Esophagus squamous epithelium (tissue), 5 donors: ENCODE measurements at regions not wholly inside any gene's neighbourhood (a gene's known extent, or its start where the extent isn't known, plus 50 kb on each side); places are given as distances from the start of the nearest gene placed in this dataset.

Source experiments
- DNase-seq: peaks from one replicate; lab custom pipeline; 2025; lab: John Stamatoyannopoulos, UW
- H3K27ac ChIP-seq, 4 donors: fragments of 200-600 bp; sonication (generic); one replicate each; pipeline ENCODE4 v1.5.1; 2016 to 2019; ENCODE audit warnings: mild to moderate bottlenecking in 1 of 4
- H3K27me3 ChIP-seq, 4 donors: fragments of 200-600 bp; sonication (generic); 1 replicate in 3 of 4; 2 replicates in 1 of 4; pipeline versions ENCODE4 v1.5.1 to v1.6.0; 2017 to 2021; ENCODE audit warnings: antibody characterized with exemption in 1 of 4
- H3K36me3 ChIP-seq, 3 donors: fragments of 200-600 bp; sonication (generic); one replicate each; pipeline ENCODE4 v1.5.1; 2016 to 2019
- H3K4me1 ChIP-seq, 3 donors: fragments of 200-600 bp; sonication (generic); one replicate each; pipeline ENCODE4 v1.5.1; 2017 to 2019
- H3K4me3 ChIP-seq, 4 donors: fragments of 200-600 bp; sonication (generic); 1 replicate in 3 of 4; 2 replicates in 1 of 4; pipeline ENCODE4 v1.5.1; 2016 to 2019; ENCODE audit warnings: mild to moderate bottlenecking in 2 of 4, moderate library complexity in 1 of 4
- H3K9me3 ChIP-seq, 3 donors: fragments of 200-600 bp; sonication (generic); one replicate each; pipeline ENCODE4 v1.5.1; 2016 to 2019
- POLR2A ChIP-seq, 4 donors: fragments of 450-650 bp; IDR thresholded peaks; one replicate each; pipeline ENCODE4 v1.6.1; 2017; ENCODE audit warnings: antibody characterized with exemption in 4 of 4, mild to moderate bottlenecking in 4 of 4, moderate library complexity in 3 of 4
- intact Hi-C: fragments of 100-400 bp; cut with DNase I; formaldehyde crosslinking; loops from one replicate; pipeline ENCODE4 v1.15.0; 2022
- small RNA-seq, 4 donors: library from RNA; depleted of rRNA; stranded (forward); fragments of <200 nt; gene quantifications; one replicate each; pipeline ENCODE3, GENCODE V24; 2016
- TF ChIP-seq, protein P1 (sequence below), 6 experiments: fragments of 450-650 bp in 4 of 6; fragments of 200-600 bp in 2 of 6; sonication (generic) in 2 of 6; IDR thresholded peaks; one replicate each; pipeline ENCODE4 v1.5.1; 2016 to 2019; ENCODE audit warnings: antibody characterized with exemption in 6 of 6, mild to moderate bottlenecking in 4 of 6, moderate library complexity in 4 of 6
- donor health status: DM: yes; HTN: yes; CAD: no.

DNA sequence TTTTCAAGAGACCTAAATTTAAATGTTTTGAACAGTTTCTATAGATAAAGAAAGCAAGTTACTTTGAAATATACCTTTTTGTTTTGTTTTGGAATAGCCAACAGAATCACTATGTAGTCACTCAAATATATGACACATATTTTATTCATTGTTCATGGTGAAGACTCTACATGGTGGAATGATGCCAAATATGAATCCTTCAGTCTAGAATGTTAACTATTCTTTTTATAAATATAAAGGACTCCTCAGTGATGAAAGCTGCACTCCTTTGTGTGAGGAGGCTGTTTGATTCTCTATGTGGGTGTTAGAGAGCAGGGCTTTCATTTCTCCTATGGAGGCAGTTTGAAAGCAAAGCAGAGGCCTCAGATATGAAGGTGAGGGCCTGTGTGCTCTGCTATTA is 396.4 kb upstream of the LRRTM1 start:
- intact Hi-C loops: no loop called here
- H3K4me3 ChIP-seq: no peak overlapping the region
- TF ChIP-seq, protein P1, sequence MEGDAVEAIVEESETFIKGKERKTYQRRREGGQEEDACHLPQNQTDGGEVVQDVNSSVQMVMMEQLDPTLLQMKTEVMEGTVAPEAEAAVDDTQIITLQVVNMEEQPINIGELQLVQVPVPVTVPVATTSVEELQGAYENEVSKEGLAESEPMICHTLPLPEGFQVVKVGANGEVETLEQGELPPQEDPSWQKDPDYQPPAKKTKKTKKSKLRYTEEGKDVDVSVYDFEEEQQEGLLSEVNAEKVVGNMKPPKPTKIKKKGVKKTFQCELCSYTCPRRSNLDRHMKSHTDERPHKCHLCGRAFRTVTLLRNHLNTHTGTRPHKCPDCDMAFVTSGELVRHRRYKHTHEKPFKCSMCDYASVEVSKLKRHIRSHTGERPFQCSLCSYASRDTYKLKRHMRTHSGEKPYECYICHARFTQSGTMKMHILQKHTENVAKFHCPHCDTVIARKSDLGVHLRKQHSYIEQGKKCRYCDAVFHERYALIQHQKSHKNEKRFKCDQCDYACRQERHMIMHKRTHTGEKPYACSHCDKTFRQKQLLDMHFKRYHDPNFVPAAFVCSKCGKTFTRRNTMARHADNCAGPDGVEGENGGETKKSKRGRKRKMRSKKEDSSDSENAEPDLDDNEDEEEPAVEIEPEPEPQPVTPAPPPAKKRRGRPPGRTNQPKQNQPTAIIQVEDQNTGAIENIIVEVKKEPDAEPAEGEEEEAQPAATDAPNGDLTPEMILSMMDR (IDR thresholded peaks at IDR 0.05): no peak
- TF ChIP-seq POLR2A (IDR thresholded peaks at IDR 0.05): no peak
- H3K4me1 ChIP-seq: no peaks in the 10 kb centered on the region
- DNase-seq: no peak
- H3K36me3 ChIP-seq: no peaks in the 10 kb centered on the region
- H3K27ac ChIP-seq: no peak overlapping the region
- H3K9me3 ChIP-seq: no peaks in the 10 kb centered on the region
- H3K27me3 ChIP-seq: no peaks in the 10 kb centered on the region

Small RNA genes lying in the stretch of these regions (small RNA-seq; reads per million reads assigned to genes)
- gene AC013262.1: 0 reads per million in 4 donors
- 0 reads per million in 4 donors for gene AC138623.1
- 0 reads per million in 4 donors for gene RF00019
- 0 reads per million in 4 donors for gene RN7SL201P
- 0.07 to 1.2 (median 1.0) reads per million in 4 donors for gene RNA5SP99
- gene RNU6-1312P: 0 reads per million in 4 donors
- gene RNU6-685P: 0 reads per million in 4 donors
- gene RPL37P10: 0 reads per million in 4 donors
